HG03135 (cell line): ENCODE measurements at regions not wholly inside any gene's neighbourhood (a gene's known extent, or its start where the extent isn't known, plus 50 kb on each side); places are given as distances from the start of the nearest gene placed in this dataset.

Experiments used
- ATAC-seq: cut with Tn5 transposase; IDR thresholded peaks from one replicate; pipeline ENCODE4 v1.9.1; 2021; ENCODE audit warnings: mild to moderate bottlenecking, moderate library complexity; ENCODE audit not compliant: unreplicated experiment

- no peak for ATAC-seq
These were observed 626.5 kb upstream of the TBL1XR1 start for GRCh38 chr3:177823701-177824189.

- no peak for ATAC-seq
These were observed 627.0 kb upstream of the TBL1XR1 start for GRCh38 chr3:177824190-177824786.

GRCh38 chr3:177824841-177825240 is 627.6 kb upstream of the TBL1XR1 start:
- no peak for ATAC-seq

- no peak for ATAC-seq
These were observed 629.0 kb upstream of the TBL1XR1 start for GRCh38 chr3:177826253-177826652.

GRCh38 chr3:177827511-177828207 is 630.4 kb upstream of the TBL1XR1 start:
- ATAC-seq: peak; percentile 52

DNA sequence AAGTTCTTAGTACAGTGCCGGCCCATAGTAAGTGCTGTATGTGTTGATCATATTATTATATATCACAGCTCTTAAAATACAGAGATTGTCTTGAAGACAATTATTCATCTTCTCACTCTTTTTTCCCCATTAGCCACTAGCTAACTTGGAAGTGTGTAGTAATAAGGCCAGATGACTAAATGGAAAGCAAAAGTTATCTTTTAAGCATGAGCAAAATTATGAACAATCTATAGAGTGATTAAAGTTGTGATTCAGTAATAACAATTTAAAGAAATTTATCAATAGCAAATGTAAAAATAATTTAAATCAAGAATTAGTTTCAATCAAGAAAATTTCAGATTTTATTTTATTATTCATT is 630.9 kb upstream of the TBL1XR1 start:
- ATAC-seq: no peak

- no peak for ATAC-seq
These were observed 633.1 kb upstream of the TBL1XR1 start for GRCh38 chr3:177830411-177830849.

DNA sequence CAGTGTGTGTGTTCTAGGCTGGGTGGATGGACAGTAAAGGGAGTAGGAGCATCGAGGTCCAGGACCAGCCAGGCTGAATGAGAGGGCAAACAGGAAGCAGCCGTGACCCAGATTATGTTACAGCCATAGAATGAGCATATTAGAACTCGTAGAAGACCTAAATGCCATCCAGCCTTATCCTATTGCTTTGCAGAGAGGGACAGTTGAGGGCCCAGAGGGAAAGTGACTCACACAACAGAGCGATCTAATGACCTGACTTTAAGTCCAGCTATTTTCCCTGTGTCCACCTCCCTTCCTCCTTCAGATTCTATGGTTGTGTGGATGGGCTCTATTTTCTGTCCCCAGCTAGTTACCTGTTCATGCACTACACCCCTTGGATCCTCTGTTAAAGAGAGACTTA is 634.1 kb upstream of the TBL1XR1 start:
- no peak for ATAC-seq

DNA sequence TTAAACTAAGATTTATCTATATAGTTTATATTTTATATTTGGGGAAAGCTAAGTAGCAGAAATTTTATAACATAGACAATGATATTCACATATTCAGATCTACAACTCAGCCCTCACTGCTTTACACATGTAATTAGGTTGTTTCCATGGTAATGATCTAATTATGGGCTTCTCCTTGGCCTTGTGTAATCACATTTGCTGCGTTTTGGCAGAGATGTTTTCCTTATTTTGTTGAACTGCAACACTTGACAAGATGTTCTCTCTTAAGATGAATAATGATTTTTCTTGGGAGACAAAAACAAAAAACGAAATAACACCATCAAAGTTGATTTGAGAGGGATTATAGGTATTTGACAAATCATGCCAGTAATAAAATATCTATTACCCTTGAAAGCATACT is 635.6 kb upstream of the TBL1XR1 start:
- ATAC-seq: no peak

DNA sequence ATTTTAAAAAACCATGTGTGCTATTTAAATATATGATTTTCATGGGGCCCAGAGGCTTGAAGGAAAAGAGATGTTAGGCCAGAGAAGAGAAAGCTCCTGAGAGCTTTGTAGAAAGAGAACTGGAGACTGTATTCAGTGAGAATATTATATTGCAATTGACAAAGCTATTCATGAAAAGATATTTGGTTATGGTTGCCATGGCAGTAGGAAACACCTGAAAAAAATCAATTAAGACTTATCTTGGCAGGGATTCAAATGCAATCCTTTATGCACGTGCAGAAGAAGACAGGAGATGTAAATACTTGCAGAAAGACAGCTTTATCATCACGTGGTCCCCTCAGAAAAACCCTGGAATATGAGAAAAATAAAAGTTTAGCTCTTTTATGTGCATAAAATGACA is 636.0 kb upstream of the TBL1XR1 start:
- no peak for ATAC-seq

DNA sequence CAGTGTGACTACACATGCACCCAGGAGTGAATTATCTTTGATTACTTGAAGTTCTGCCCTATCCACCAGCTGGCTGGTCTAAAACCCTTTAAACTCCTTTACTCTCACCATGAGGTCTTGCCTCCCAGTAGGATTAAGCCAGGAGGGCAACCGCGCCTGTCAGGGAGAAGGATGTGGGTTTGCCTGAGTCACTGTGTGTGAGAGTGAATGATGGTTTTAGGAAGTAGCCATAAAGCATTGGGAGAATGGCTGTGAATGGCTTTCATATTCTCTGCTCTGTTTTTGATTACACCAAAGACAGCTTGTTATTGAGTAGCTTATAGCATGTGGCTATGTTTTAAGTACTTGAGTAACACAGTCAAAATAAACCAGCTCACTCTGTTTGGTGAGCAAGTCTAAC is 637.7 kb upstream of the TBL1XR1 start:
- ATAC-seq: no peak

- ATAC-seq: no peak
These were observed 638.6 kb upstream of the TBL1XR1 start for GRCh38 chr3:177835917-177836316.

DNA sequence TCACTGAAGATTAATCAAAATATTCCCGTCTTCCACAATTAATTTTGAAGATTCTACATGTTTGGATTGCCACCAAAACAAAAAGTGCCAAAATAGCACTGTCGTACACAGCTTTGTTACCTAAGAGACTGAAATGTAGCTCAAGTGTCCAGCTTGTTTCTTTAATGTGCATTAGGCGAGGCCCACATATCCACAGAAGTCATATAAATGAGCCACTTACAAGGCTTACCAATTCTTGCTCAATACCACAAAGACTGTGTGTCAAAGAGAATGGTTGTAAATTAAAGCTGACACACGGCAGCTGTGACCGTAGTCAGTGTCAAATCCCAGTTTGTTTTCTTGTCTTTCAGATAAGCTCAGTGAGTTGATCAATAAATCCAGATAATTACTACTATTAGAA is 639.4 kb upstream of the TBL1XR1 start:
- no peak for ATAC-seq

GRCh38 chr3:177837951-177838655 is 640.8 kb upstream of the TBL1XR1 start:
- ATAC-seq: no peak

DNA sequence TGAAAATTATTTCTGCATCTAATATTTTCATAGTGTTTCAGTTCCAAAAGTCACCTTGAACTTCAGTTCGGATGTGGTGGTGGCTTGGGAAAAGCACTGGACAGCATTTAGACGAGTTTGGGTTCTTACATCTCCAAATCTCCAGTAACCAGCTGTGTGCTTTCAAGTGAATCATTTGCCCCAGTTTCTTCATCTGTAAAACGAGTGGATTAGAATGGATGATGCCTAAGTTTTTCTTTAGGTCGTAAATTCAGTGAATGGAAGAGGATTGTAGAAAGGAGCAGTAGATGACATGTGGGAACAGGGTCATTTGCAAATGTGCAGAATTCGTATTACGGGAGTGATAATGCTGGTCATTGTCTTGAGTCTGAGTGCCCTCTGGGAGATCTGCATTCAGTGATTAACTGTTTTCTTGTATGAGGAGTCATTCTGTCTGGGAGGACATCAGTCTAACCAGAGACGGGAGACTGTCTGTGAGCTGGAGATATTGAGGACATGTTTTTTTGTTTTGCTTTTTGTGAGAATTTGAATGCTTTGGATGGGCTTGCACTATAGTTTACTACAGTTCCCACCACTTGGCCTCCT is 641.6 kb upstream of the TBL1XR1 start:
- ATAC-seq: no peak

GRCh38 chr3:177842302-177842701 is 645.0 kb upstream of the TBL1XR1 start:
- no peak for ATAC-seq

- no peak for ATAC-seq
These were observed 645.8 kb upstream of the TBL1XR1 start for GRCh38 chr3:177842743-177843734.

DNA sequence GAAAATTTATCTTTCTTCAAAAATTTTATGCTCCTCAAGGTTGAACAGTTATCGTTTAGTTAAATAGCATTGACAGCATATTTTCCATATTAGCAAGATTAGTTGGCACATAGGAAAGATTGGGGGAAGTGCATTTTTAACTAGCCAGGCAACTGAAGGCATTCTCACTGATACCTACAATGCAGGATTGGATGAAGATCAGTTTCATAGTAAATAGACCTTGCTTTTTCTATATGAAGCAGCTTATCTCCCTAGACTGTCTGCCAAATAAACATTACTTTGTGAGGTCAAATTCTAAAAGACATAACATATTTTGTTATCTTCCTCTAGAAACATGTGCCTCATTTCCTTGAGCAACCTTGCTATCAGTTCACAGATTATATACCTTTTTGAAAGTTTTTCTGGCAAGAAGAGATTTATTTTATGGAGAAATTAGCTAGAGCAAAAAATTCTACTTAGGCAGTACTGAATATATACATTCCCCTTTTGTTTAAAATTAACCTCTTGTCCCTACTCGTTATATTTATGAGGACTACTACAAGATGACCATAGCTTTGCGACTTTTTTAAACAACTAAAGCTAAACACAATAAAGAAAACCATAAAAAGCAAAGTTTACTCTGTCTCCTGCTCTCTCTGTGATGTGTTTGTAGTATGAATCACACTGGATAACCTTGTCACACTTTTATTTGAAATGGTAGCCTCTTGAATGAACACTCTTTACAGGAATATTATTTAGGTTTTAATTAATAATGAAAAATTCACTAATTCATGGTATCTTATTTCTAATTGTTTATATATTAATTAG is 654.9 kb upstream of the TBL1XR1 start:
- ATAC-seq: no peak

DNA sequence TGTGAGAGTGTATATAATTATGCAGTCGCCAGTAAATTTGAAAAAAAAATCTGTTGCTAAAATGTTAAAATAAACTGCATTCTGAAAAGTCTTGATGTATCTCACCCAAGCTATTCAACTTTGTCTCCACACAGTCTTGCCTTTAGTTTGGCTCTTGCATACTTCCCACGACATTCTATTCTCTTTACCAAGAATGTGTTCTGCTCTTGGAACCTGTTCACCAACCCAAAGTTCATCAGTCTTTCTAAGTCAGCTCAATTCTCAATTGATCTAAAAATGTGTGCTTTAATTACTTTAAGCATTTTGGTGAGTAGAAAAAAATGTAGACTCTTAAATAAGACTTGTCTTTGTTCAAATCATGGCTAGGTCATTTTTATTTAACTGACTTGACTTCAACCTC is 657.7 kb upstream of the TBL1XR1 start:
- ATAC-seq: no peak

GRCh38 chr3:177860184-177860583 is 662.9 kb upstream of the TBL1XR1 start:
- ATAC-seq: no peak
